Stimulated activated CD8-positive, alpha-beta memory T cell treated with anti-CD3 and anti-CD28 coated beads, Interleukin-4, amount 100 ng/mL, for 48 hours (primary cell): ENCODE measurements at regions not wholly inside any gene's neighbourhood (a gene's known extent, or its start where the extent isn't known, plus 50 kb on each side); places are given as distances from the start of the nearest gene placed in this dataset.

ENCODE experiments used
- DNase-seq: peaks from one replicate; pipeline ENCODE4 v3.0.0-alpha.2; 2020

DNA sequence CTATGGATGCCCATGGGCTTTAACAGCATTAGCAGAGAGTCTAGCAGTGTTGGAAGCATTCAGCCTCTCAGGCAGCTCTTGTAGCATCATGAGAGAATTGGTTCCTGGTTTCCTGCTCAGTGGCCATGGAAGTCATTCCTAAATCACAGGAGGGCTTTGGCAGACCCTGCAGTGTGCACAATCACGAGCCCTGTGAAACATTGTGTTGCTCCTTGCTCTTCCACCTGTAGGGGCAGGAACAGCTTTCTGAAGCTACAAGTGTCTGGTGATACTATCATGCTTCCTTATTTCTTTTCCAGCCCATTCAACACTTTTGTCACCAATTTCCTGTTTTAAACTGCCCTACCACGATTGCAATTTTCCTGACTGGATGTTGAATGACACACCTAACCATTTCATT is 402.2 kb upstream of the USP15 start:
- DNase-seq: no peak

DNA sequence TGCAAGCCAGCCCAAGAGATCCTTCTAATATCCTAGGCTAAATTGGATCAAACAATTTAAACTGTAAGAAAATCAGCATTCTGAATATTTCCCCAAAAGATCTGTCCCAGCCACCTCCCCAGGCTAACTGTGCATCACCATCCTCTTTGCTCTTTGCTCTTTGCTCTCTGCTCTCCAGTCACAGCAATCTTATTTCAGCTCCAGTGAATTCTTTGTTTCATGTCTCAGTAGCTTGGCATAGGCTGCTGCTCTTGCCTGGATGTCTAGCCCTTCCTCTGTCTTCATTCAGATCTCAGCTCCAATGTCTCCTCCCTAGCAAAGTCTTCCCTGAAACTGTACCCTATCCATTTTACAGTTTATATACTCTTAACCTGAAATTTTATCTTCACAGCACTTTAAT is 399.8 kb upstream of the USP15 start:
- DNase-seq: no peak

DNA sequence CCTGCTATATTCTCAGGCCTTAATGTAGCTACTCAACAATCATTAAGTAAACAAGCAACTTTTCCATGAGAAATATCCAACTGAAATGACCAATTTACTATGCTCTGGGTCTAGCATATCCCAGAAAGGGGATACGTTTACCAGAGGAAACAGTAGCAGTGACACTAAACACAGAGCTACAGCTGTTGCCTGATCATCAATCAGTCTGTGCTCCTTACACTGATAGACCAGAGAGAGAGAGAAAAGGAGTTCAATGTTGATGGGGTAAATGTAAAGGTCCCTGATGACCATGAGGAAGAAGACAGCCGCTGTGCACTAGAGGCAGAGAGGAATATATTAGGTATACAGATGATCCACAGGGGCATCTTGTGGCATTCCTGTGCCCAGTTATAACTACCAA is 397.2 kb upstream of the USP15 start:
- no peak for DNase-seq

DNA sequence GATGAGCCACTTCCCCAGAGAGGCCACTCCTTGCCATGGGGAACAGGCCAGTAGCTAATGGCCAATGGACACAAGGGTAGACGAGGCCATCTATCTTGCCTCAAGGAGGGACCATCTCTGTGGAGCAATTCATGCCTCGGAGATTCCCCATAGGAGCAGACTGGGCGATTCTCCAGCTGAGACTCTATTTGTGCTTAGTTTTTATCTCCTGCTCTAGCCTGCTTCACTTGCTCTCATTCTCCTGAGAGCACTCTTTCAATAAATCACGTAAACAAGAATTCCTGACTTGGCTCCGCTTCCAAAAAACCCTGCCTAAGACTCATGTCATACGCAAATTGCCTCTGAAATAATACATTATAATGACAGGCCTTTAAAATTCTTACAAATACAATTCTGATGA is 396.4 kb upstream of the USP15 start:
- no peak for DNase-seq

DNA sequence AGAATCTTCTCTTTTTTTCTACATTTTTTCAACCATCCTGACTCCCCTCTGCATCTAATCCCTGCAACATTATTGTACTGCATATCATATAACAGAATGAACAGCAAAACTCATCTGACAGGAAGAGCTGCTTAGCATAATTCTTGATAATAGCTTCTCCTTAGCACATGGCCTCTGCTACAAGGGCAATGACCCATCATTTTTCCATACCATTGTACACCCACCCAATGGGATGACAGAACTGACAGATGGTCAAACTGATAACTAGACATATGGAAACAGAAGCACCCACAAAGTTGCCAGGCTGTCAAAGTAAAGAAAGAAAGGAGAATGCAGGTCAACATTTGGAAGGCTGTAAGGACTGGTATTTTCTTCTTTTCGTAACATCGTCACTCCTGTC is 390.4 kb upstream of the USP15 start:
- DNase-seq: no peak

DNA sequence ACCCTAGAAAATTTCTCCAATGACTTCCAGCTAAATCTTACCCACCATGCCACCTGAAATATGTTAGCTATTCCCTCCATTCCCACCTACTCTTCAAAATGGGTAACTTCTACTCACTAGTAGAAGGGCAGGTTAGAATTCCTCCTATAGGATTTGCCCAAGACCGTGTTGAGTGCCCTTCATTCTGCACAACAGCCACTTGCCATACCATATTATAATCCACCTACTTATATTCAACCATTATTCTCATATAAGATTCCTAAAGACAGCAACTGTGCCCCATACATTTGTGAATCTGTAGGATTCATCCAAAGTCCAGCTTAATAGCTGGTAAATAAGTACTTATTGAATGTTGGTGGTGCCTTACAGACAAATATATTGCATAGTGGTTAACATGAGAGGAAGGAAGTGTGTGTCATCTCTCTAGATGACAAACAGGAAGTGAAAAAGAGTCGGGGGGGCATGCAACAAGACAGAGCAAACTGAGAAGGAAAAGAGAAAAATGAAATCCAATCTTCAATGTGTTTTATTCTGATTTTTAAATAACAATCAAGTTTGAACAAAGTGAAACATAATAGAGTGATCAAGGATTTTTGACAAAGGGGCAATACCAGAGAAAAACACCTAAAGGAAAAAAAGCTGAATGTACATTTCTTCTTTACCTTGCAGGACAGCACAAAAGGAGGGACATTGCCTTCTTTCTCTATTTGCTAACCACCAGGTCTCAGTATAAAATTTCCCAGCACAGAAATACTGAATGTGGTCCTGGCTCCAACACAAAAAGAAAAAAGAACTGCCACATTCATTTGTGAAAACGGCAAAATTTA is 389.3 kb upstream of the USP15 start:
- DNase-seq: no peak

DNA sequence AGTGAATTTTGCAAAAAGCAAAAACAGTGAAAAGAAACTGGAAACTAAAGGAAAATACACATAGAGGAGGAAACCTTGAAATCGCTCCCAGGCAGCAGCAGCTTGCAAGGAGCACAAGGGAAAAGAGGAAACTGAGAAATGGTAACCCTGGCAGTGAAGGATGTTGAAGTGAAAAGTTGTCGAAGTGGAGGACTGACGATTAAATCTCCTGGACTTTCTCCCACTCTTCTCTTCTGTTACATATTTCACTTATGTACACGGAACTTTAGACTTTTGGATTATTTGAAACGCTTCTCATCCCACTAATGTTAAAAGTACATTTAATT is 388.8 kb upstream of the USP15 start:
- DNase-seq: no peak

DNA sequence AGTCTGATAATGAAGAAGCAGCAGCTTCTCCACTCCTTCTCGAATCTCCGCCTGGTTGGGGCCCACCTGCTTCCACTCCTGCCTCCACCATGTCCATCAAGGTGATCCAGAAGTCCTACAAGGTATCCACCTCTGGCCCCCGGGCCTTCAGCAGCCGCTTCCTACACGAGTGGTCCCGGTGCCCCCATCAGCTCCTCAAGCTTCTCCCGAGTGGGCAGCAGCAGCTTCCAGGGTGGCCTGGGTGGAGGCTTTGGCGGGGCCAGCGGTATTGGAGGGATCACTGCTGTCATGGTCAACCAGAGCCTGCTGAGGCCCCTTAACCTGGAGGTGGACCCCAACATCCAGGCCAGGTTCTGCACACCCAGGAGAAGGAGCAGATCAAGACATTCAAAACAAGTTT is 381.0 kb upstream of the USP15 start:
- no peak for DNase-seq

DNA sequence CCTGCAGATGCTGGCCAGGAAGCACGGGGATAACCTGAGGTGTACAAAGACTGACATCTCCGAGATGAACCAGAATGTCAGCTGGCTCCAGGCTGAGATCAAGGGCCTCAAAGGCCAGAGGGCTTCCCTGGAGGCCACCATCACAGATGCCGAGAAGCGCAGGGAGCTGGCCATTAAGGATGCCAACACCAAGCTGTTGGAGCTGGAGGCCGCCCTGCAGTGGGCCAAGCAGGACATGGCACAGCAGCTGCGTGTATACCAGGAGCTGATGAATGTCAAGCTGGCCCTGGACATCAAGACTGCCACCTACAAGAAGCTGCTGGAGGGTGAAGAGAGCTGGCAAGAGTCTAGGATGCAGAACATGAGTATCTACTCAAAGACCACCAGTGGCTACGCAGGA is 380.0 kb upstream of the USP15 start:
- no peak for DNase-seq

DNA sequence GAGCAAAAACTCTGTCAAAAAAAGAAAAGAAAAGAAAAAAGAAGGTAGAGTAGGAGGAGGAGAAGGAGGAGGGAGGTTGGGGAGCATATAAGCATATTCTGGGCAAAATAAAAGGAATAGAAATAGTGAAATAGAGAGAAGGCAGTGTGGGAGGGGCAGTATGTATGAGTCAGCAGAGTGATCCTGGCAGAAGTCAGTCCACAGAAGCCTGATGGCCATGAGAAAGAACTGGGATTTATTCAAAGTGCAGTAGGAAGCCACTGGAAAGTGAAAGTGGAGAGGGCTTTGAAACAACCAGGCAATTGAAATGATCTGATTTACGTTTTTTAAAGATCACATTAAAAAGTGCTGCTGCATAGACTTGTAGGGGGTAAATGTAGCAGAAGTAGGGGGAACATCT is 368.6 kb upstream of the USP15 start:
- DNase-seq: no peak

DNA sequence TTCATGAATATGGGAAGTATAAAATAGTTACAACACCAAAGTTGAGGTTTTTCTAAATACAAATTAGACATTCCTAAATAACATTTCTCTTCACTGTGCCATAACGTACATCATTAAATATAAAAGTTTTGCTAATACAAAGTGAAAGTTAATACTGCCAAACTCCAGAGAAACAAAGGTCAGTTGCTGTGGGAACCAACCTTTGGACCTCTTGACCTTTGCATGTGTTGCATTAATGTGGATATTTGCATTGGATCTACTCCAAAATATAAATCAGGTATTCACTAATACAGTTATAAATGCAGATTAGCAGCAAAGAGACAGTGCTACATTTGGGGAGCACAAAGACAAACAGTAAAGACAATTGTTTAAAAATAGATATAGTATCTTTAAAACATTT is 366.0 kb upstream of the USP15 start:
- no peak for DNase-seq

DNA sequence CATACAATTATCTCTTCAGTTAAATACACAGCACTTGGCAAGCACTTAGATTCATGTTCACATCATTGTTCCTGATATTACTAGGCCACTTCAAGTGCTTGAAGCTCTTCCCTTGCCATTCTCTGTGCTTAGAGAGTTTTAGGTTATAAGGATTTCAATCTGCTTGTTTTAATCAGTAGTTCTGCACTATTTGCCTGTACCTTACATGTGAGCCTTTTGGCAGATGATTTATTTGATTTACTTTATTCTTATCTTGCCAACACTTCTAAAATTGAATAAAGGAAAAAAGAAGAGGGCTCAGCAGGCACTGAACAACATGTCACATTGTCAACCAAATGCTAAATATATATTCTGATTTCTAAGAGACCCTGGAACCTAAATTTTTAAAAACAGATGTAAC is 363.8 kb upstream of the USP15 start:
- no peak for DNase-seq

DNA sequence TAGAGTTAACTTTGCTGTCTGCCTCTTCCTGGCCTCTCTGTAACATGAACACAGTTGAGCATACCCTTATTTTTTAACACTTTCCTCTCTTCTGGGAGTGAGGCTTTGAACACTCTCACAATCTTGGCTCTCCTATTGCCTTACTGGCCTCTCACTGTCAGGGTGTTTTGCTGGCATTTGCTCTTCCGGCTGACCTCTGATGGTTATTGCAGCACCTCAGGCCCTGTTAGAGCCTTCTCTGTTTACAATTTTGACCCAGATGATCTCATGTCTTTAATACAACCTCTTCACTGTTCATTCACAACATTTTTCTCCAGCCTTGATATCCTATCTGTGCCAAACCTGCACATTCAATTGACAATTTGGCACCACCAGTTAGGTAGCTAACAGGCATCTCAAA is 357.8 kb upstream of the USP15 start:
- no peak for DNase-seq

DNA sequence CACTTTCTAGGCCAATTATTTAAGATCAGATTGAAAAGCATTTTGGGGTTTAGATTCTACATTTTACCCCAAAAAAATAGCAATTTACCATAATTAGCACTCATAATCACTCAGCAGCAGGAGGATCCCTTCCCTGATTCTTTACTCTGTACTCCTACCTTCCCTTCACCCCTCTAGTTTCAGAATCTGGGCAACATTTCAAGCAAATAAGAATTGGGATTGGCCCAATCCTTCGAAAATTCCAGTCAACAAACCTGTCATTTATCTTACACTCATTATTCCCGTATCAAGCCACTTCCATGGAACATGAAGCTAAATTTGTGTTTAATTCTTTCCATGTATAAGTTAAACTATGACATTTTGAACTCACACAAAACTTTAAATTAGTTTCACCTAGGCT is 349.1 kb upstream of the USP15 start:
- no peak for DNase-seq

DNA sequence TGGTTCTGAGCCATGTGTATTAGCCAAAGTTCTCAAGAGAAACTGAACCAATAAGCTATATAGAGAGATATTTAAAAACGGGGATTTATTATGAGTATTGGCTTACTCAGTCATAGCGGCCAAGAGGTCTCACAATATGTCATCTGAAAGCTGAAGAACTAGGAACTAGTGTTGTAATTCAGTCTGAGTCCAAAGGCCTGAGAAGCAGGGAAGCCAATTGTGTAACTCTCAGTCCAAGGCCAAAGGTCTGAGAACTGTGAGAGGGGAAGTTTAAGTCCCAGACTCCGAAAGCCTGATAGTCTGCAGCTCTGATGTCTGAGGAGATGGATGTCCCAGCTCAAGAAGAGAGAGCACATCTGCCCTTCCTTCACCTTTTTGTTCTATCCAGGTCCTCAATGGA is 344.8 kb upstream of the USP15 start:
- no peak for DNase-seq

DNA sequence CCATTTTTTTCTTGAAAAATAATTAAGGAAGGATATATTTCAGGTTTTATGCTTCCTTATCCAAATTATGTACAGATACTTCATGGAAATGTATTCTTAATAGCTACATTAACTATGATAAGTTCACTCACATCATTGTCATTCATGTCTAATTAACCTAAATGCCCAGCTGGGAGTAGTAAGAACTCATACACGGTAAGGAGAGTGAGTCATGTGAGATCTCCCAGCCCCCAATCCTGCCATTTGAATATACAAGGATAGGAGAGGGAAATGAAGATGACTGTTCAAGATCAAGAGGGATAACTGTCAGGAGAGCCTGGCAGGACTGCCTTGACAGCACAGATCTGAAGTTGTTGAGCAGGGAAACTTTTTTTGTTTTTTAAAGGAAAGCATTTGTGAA is 343.4 kb upstream of the USP15 start:
- DNase-seq: no peak

DNA sequence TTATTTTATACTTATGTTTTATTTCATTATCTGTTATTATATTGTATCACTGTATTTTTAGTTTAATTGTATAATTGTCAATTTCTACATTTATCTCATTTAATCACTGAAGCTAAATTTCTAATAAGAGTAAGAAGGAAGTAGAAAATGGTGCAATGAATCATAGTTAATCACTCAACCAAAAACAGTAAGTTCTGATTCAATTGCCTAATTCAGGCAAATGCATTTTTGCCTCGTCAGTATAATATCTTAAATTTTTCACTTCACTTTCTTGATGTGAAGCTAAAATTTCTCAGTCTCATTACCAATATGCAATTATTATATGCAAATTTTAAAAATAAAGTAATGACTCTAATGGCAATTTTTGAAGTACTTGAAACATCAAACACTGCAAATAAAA is 340.5 kb upstream of the USP15 start:
- no peak for DNase-seq

DNA sequence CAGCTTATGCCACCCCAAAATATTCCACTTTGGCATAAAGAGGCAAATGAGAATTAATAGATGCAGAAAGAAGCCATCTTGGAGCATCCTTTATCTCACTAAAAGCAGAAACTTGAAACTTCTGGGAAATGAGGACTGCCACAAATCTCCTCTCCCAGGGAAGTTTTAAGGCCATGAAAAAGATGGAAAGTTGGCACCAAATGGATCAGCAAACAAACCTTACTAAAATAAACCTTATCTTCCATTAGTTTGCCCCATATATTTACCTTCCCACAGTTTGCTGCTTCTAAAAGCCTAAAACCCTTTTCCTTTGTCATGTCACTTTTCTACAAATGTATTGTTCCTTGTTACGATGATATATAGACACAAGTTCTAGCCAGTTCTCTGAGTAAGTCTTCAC is 340.0 kb upstream of the USP15 start:
- no peak for DNase-seq

DNA sequence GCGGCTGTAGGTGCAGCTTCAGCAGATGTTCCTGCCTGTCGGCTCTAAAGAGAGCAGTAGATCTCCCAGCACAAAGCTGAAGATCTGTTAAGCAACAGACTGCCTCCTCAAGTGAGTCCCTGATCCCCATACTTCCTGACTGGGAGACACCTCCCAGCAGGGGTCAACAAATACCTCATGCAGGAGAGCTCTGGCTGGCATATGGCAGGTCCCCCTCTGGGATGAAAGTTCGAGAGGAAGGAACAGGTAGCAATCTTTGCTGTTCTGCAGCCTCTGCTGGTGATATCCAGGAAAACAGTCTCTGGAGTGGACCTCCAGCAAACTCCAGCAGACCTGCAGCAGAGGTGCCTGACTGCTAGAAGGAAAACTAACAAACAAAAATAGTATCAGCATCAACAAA is 337.1 kb upstream of the USP15 start:
- no peak for DNase-seq

DNA sequence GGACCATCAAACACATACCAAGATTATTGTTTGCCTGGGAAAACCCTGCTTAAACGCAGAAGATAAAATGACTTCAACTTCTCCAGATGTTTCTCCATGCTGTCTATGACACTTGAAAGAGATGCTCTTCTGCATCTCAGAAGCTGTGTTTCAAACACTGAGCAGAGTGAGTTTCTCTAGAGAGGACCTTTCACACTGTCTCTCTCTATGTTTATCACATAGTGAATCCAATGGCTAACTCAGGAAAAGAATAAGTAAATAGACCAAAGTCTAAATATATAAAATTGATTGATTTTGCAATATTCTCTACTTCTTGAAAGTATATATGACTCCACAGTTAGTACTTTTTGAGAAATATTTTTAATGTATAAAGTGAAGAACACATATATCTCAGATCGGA is 325.6 kb upstream of the USP15 start:
- DNase-seq: no peak

DNA sequence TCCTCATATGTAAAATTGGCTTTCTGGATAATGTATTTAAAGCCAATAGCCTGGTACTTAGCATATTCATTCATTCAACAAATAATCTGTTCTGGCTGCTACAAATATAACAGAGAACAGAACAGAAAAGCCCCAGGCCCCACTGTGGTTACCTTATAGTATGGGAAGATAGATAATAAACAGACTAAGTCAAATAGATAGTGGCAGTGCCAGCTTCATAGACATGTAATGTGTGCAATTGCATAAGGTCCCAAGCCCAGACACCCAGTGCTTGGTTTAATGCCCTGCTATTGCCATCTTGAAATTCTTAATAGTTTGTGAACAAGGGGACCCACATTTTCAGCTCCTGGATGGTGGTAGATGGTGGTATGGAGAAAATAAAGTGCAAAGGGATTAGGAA is 320.2 kb upstream of the USP15 start:
- DNase-seq: no peak

DNA sequence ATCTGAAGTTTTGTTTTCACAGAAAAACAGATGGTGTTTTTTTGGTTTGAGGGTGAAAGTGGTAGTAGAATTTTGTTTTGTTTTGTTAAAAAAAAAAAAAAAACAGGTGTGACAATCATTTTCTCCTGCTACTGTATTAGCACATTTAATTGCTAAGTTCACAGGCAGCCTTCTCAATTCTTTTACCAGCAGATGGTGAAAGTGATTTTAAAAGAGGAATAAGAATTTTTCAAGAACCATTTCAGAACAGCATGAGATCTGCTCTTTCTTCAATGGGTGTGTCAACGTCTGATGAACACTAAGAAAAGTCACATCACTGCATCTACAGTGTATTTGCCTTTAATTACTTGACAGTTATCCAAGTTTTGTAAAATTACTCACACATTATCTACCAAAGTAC is 303.7 kb upstream of the USP15 start:
- DNase-seq: no peak

DNA sequence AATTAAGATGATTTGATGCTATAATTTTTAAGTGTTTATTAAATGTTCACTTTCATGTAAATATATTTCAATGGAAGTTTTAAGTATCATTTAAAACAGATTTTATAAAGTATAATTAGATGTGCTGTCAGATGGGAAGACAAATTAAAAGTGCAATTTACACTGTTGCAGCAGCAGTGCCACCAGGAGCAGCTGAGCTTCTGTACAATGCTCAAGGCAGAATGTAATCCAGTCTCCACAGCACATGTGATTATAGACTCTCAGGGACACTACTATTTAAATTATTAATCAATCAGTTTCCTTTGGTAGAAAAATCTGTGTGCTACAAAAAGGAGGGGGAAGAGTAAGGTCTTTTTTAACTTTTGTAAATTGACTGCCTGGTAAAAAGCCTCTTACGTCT is 285.7 kb upstream of the USP15 start:
- DNase-seq: no peak

DNA sequence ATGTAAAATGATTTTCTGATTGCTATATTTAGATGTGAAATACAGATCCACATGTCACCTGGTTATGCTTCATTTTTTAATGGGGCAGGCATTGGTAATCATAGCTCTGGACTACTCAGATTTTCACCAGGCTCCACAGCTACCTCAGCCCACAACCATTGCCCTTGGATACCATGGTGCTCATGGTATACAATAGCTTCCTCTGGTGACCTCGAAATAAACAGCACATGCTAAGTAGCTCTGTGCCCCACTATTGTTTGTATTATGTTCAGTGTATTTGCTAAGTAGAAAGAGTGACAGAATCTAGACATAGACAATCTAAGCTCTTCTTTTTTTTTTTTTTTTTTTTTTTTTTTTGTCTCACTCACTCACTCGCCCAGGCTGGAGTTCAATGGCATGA is 274.4 kb upstream of the USP15 start:
- DNase-seq: no peak

DNA sequence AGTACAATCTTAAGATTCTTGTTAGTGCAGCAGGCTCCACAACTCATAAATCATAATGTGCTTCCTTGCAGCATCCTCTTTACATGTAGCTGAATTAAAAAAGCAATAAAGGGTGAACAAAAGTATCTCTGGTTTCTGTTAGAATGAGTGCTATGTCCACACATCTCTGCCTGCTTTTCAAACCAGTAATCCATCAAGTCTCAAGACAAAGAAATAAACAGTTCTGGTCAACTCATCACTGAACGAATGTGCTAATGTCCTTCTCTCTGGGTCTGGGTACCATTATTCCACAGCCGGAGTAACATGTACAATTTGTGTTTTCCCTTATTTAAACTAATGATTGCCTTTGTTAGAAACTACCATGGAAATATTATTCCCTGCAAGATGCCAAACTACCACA is 273.0 kb upstream of the USP15 start:
- DNase-seq: no peak

DNA sequence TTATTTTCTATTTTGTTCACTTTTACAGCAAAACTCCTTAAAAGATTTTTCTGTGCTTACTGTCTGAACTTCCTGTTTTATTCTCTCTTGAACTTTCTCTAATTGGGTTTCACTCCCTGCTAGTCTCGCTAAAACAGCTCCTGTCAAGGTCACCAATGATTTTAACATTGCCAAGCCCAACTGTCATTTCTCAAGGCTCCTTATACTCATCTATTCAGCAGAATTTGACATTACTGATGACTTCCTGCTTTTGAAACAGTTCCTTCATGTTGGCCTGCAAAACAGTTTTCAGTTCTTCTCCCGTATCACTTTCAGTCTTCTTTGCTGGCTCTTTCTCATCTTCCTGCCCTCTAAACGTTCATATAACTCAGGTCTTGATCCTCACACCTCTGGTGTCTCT is 268.5 kb upstream of the USP15 start:
- DNase-seq: no peak
